HCT116 (cell line): ENCODE measurements at regions not wholly inside any gene's neighbourhood (a gene's known extent, or its start where the extent isn't known, plus 50 kb on each side); places are given as distances from the start of the nearest gene placed in this dataset.

ENCODE experiments used
- ATAC-seq: fragments of 200-7000 bp; cut with Tn5 transposase; 2 replicates; pipeline ENCODE4 v1.9.1; 2020; ENCODE audit warnings: mild to moderate bottlenecking, moderate library complexity
- BruUV-seq: library from RNA; stranded (reverse); fragments of 400-500 nt; replicated peaks from 2 replicates; lab custom pipeline; 2021; lab: Mats Ljungman, UMichigan
- CTCF ChIA-PET: fragments of 300-600 bp; sonication (Branson Sonifier 250); formaldehyde crosslinking; loops from one replicate; lab custom pipeline; 2021; ENCODE audit warnings: antibody characterized with exemption; lab: Charles Lee
- POLR2A ChIA-PET: fragments of 300-600, 350-600 bp; sonication (Branson Sonifier 250); formaldehyde crosslinking; loops from one replicate; lab custom pipeline; 2021; ENCODE audit warnings: antibody characterized with exemption; lab: Charles Lee
- RAD21 ChIA-PET, 2 experiments: fragments of 300-600 bp; sonication (Branson Sonifier 250); formaldehyde crosslinking; loops; one replicate each; lab custom pipeline; 2023; ENCODE audit warnings: low total read pairs in 2 of 2; ENCODE audit not compliant: uncharacterized antibody in 2 of 2, unreplicated experiment in 2 of 2, low non-redundant PET in 1 of 2; lab: Charles Lee
- DNase-seq: peaks from one replicate; pipeline ENCODE4 v3.0.0-alpha.2; 2010; ENCODE audit warnings: low read depth, low spot score
- H2AFZ ChIP-seq: fragments of 200-600 bp; shearing (Covaris generic), sonication (generic); 2 replicates; pipeline ENCODE4 v1.6.1; 2017; ENCODE audit warnings: low read depth, mixed run types, mixed read lengths, antibody characterized with exemption, low read length; ENCODE audit not compliant: poor library complexity, severe bottlenecking
- H3K27ac ChIP-seq: 2 replicates; pipeline ENCODE4 v1.5.1; 2012; ENCODE audit warnings: low read depth, low read length
- H3K27me3 ChIP-seq: fragments of 200-600 bp; sonication (generic); 2 replicates; pipeline ENCODE4 v1.6.1; 2016; ENCODE audit warnings: mixed run types, low read length, mixed read lengths; ENCODE audit not compliant: insufficient read depth
- H3K36me3 ChIP-seq, 2 experiments: fragments of 200-500 bp in 1 of 2; fragments of 200-600 bp in 1 of 2; sonication (Bioruptor generic) in 1 of 2; sonication (generic) in 1 of 2; 2 replicates each; pipeline versions ENCODE4 v1.5.1 to v1.6.1; 2014 to 2016; ENCODE audit warnings: low read length in 2 of 2, inconsistent platforms in 1 of 2, mixed read lengths in 1 of 2, mixed run types in 1 of 2; ENCODE audit not compliant: insufficient read depth in 2 of 2, control insufficient read depth in 1 of 2
- H3K4me1 ChIP-seq, 2 experiments: fragments of 200-600 bp in 1 of 2; sonication (generic) in 1 of 2; 2 replicates each; pipeline versions ENCODE4 v1.5.1 to v1.6.1; 2012 to 2017; ENCODE audit warnings: low read length in 2 of 2, inconsistent platforms in 1 of 2, mild to moderate bottlenecking in 1 of 2, mixed read lengths in 1 of 2, mixed run types in 1 of 2, moderate library complexity in 1 of 2; ENCODE audit not compliant: insufficient read depth in 2 of 2, control insufficient read depth in 1 of 2
- H3K4me2 ChIP-seq: fragments of 200-600 bp; sonication (generic); 2 replicates; pipeline ENCODE4 v1.6.1; 2017; ENCODE audit warnings: mixed run types, low read length, mixed read lengths
- H3K4me3 ChIP-seq, 2 experiments: fragments of 200-600 bp in 1 of 2; sonication (generic) in 1 of 2; replicated peaks in 1 of 2; 2 replicates each; pipeline ENCODE4 v1.5.1; 2011 to 2016; ENCODE audit warnings: low read length in 2 of 2, control low read depth in 1 of 2, low read depth in 1 of 2, mild to moderate bottlenecking in 1 of 2, mixed read lengths in 1 of 2, mixed run types in 1 of 2
- H3K79me2 ChIP-seq: fragments of 200-600 bp; sonication (generic); 2 replicates; pipeline ENCODE4 v1.6.1; 2017; ENCODE audit warnings: mild to moderate bottlenecking, mixed run types, low read length, moderate library complexity, mixed read lengths; ENCODE audit not compliant: insufficient read depth
- H3K9ac ChIP-seq: fragments of 200-600 bp; sonication (generic); 2 replicates; pipeline ENCODE4 v1.6.1; 2016; ENCODE audit warnings: low read length, mixed read lengths
- H3K9me2 ChIP-seq: fragments of 200-600 bp; sonication (generic), shearing (Covaris generic); 2 replicates; pipeline ENCODE4 v1.6.1; 2017; ENCODE audit warnings: mixed run types, mild to moderate bottlenecking, moderate library complexity; ENCODE audit not compliant: insufficient read depth
- H3K9me3 ChIP-seq, 2 experiments: fragments of 200-500 bp in 1 of 2; fragments of 200-600 bp in 1 of 2; sonication (Bioruptor generic) in 1 of 2; sonication (generic) in 1 of 2; 2 replicates each; pipeline ENCODE4 v1.6.1; 2014 to 2017; ENCODE audit warnings: low read length in 2 of 2, mixed read lengths in 2 of 2, inconsistent platforms in 1 of 2, low read depth in 1 of 2, mild to moderate bottlenecking in 1 of 2, mixed run types in 1 of 2, moderate library complexity in 1 of 2; ENCODE audit not compliant: control insufficient read depth in 1 of 2, insufficient read depth in 1 of 2
- H4K20me1 ChIP-seq: fragments of 200-600 bp; sonication (generic), shearing (Covaris generic); 2 replicates; pipeline ENCODE4 v1.6.1; 2017; ENCODE audit warnings: mixed run types, mild to moderate bottlenecking, moderate library complexity; ENCODE audit not compliant: insufficient read depth
- CEBPB ChIP-seq: IDR thresholded peaks from 2 replicates; pipeline ENCODE4 v1.6.1; 2012; ENCODE audit warnings: low read depth
- JUND ChIP-seq: IDR thresholded peaks from 2 replicates; pipeline ENCODE4 v1.6.1; 2012
- POLR2A ChIP-seq: IDR thresholded peaks from 2 replicates; pipeline ENCODE4 v1.7.0; 2011; ENCODE audit warnings: borderline replicate concordance; ENCODE audit not compliant: insufficient read depth, insufficient read length; ENCODE audit errors: extremely low read depth
- POLR2AphosphoS5 ChIP-seq: IDR thresholded peaks from 2 replicates; pipeline ENCODE4 v1.6.1; 2011; ENCODE audit warnings: mild to moderate bottlenecking, low read depth, low read length, moderate library complexity
- SIN3A ChIP-seq: IDR thresholded peaks from 2 replicates; pipeline ENCODE4 v1.6.1; 2012; ENCODE audit warnings: low read depth
- TCF7L2 ChIP-seq: IDR thresholded peaks from 2 replicates; pipeline ENCODE4 v1.7.0; 2011; ENCODE audit warnings: borderline replicate concordance, inconsistent platforms; ENCODE audit not compliant: insufficient read depth, insufficient read length; ENCODE audit errors: extremely low read depth
- intact Hi-C: fragments of 100-400 bp; cut with micrococcal nuclease; formaldehyde crosslinking; loops from 2 replicates; pipeline ENCODE4 v1.10.0; 2022
- TF ChIP-seq, protein P1 (sequence below): IDR thresholded peaks from 2 replicates; pipeline ENCODE4 v1.6.1; 2011; ENCODE audit warnings: mild to moderate bottlenecking, low read length, moderate library complexity; ENCODE audit not compliant: insufficient replicate concordance; ENCODE audit errors: extremely low read depth
- TF ChIP-seq, protein P2 (sequence below): IDR thresholded peaks from 2 replicates; pipeline ENCODE4 v1.6.1; 2012

- TF ChIP-seq, protein P1, sequence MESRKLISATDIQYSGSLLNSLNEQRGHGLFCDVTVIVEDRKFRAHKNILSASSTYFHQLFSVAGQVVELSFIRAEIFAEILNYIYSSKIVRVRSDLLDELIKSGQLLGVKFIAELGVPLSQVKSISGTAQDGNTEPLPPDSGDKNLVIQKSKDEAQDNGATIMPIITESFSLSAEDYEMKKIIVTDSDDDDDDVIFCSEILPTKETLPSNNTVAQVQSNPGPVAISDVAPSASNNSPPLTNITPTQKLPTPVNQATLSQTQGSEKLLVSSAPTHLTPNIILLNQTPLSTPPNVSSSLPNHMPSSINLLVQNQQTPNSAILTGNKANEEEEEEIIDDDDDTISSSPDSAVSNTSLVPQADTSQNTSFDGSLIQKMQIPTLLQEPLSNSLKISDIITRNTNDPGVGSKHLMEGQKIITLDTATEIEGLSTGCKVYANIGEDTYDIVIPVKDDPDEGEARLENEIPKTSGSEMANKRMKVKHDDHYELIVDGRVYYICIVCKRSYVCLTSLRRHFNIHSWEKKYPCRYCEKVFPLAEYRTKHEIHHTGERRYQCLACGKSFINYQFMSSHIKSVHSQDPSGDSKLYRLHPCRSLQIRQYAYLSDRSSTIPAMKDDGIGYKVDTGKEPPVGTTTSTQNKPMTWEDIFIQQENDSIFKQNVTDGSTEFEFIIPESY = no peak
- TF ChIP-seq SIN3A = no peak
- TF ChIP-seq TCF7L2 = no peak
- TF ChIP-seq, protein P2, sequence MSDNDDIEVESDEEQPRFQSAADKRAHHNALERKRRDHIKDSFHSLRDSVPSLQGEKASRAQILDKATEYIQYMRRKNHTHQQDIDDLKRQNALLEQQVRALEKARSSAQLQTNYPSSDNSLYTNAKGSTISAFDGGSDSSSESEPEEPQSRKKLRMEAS = no peak
- TF ChIP-seq JUND = no peak
- TF ChIP-seq POLR2AphosphoS5 = no peak
- no peak for TF ChIP-seq CEBPB
- TF ChIP-seq POLR2A = no peak
Observed at GRCh38 chr6:118758946-118759345, 107.6 kb upstream of the CEP85L start (continued).

DNA sequence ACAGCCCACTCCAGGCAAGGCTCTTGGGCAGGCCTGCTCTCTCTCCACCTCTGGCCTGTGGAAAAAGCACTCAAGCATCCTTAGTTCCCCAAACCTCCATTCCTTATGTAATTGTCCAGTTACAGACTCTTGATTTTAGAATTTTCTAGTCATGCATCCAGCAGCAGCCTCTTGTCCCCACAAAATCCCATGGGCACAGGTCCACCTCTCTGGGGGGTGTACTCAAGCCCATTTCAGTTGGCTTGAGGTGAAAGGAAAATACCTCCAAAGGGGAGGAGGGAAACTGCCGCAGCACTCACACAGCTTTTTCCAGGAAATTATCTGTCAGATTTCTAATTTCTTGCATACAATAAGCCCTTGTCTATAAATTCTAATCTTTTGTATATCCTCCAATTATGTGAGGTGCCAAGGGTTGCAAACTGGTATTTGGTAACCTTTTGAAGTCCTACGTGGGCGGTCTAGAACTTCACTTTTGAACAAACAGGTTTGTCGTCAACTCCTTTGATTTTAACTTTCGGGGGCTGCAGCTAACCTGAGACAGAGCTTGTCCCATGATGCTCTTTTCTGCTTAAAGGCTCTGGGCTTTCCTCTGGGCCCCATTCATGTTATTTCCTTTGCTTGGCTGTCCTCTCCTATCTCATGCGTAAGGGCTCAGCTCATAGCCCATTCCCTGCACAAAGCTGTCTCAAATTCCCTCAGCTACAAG, 104.7 kb upstream of the CEP85L start:
- TF ChIP-seq JUND = no peak
- Histone ChIP-seq H3K9ac (no peak overlapping the region), H3K4me2 (no peak overlapping the region), H3K9me3 (no peaks in the 10 kb centered on the region), H3K4me1 (no peaks in the 10 kb centered on the region), H3K9me2 (no peaks in the 10 kb centered on the region), H3K36me3 (no peaks in the 10 kb centered on the region), H3K79me2 (no peaks in the 10 kb centered on the region), H2AFZ (no peak overlapping the region), H4K20me1 (no peaks in the 10 kb centered on the region), H3K27me3 (no peaks in the 10 kb centered on the region), H3K4me3 (no peak overlapping the region), H3K27ac (no peak overlapping the region)
- POLR2A ChIA-PET = no interaction called here
- no TSS peak for BruUV-seq
- CTCF ChIA-PET = no interaction called here
- ATAC-seq = no peak
- intact Hi-C loops = no loop called here
- no peak for DNase-seq
- RAD21 ChIA-PET = no interaction called here
